Memory B cell (primary cell): ENCODE measurements at regions not wholly inside any gene's neighbourhood (a gene's known extent, or its start where the extent isn't known, plus 50 kb on each side); places are given as distances from the start of the nearest gene placed in this dataset.
"Not testable (repeated sequence)": the region's sequence is repeated elsewhere in the genome, so short reads cannot be mapped to it uniquely, and the experiment has no call there.

Source experiments
- ATAC-seq: fragments of 150-1000 bp; cut with Tn5 transposase; 2 replicates; pipeline ENCODE4 v1.10.0; 2021; ENCODE audit warnings: low read depth, mild to moderate bottlenecking, moderate library complexity
- DNase-seq, 2 donors: peaks; one replicate each; pipeline ENCODE4 v3.0.0; 2022; ENCODE audit warnings: low spot score in 2 of 2
- H3K27ac Mint-ChIP-seq: one replicate; pipeline ENCODE4 v1.8.0; 2022; ENCODE audit warnings: mild to moderate bottlenecking, moderate library complexity, mixed read lengths
- H3K27me3 Mint-ChIP-seq: one replicate; pipeline ENCODE4 v1.8.0; 2022; ENCODE audit warnings: mixed read lengths
- H3K36me3 Mint-ChIP-seq: one replicate; pipeline ENCODE4 v1.8.0; 2022; ENCODE audit warnings: mild to moderate bottlenecking, mixed read lengths
- H3K4me1 Mint-ChIP-seq: one replicate; pipeline ENCODE4 v1.8.0; 2022; ENCODE audit warnings: mixed read lengths
- H3K4me3 Mint-ChIP-seq: one replicate; pipeline ENCODE4 v1.8.0; 2022; ENCODE audit warnings: mild to moderate bottlenecking, moderate library complexity, mixed read lengths
- H3K9me3 Mint-ChIP-seq: one replicate; pipeline ENCODE4 v1.8.0; 2022; ENCODE audit warnings: mixed read lengths

GRCh38 chr6:11890209-11890608, 111.6 kb upstream of the ADTRP start:
- DNase-seq (no peak), ATAC-seq (no peak)
- Mint-ChIP-seq H3K9me3 (peaks cover 1% of the 10 kb centered on the region), H3K36me3 (peaks cover 2% of the 10 kb centered on the region), H3K4me1 (no peaks in the 10 kb centered on the region), H3K27ac (no peak overlapping the region), H3K27me3 (peaks cover 1% of the 10 kb centered on the region), H3K4me3 (no peak overlapping the region)

DNA sequence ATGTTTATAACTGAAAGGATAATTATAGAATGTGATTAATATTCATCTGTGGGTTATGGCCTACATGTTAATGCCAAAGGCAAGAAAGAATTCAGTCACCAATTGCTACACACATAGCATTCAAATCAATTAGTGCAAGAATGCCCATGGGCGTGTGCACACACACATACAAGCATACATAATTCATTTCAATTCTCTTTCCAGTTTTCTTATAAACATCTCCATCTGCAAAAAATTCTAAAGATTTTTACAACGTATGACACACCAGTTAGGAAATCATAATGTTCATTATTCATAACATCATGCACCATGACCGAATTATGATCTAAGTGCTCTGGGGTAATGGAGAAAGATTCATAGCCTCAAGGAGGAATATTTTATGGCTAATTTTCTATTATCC, 111.0 kb upstream of the ADTRP start:
- ATAC-seq (no peak), DNase-seq (no peak)
- no peak overlapping the region for H3K4me3 Mint-ChIP-seq
- H3K36me3 Mint-ChIP-seq: peaks cover 2% of the 10 kb centered on the region
- no peaks in the 10 kb centered on the region for H3K4me1 Mint-ChIP-seq
- peaks cover 1% of the 10 kb centered on the region for H3K27me3 Mint-ChIP-seq
- no peak overlapping the region for H3K27ac Mint-ChIP-seq
- peaks cover 1% of the 10 kb centered on the region for H3K9me3 Mint-ChIP-seq

DNA sequence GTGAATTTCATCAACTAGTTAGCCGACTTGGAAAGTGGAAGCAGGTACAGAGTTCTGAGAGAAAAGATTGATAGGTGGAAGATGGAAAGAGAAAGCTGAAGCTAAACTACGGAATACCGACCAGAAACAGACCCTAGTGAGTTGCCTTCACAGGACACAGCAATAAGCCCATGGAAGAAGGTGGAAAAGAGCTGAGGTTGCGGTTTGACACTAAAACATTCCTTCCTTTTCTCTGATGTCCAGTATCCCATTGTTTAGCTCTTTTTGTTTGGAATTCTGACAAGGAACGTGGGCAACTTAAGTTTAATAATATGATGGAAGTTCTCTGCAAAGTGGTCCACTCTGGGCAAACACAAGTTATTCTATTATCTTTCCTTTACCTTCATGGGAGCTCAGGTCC, 110.1 kb upstream of the ADTRP start:
- ATAC-seq: no peak
- H3K27ac Mint-ChIP-seq: no peak overlapping the region
- H3K4me3 Mint-ChIP-seq: no peak overlapping the region
- peaks cover 1% of the 10 kb centered on the region for H3K9me3 Mint-ChIP-seq
- peaks cover 2% of the 10 kb centered on the region for H3K36me3 Mint-ChIP-seq
- H3K27me3 Mint-ChIP-seq: peaks cover 1% of the 10 kb centered on the region
- no peak for DNase-seq
- no peaks in the 10 kb centered on the region for H3K4me1 Mint-ChIP-seq

- no peak for DNase-seq
- H3K9me3 Mint-ChIP-seq: peaks cover 4% of the 10 kb centered on the region
- H3K36me3 Mint-ChIP-seq: peaks cover 6% of the 10 kb centered on the region
- ATAC-seq: no peak
- no peak overlapping the region for H3K27ac Mint-ChIP-seq
- H3K4me1 Mint-ChIP-seq: no peaks in the 10 kb centered on the region
- H3K4me3 Mint-ChIP-seq: no peak overlapping the region
- H3K27me3 Mint-ChIP-seq: no peaks in the 10 kb centered on the region
Measured at GRCh38 chr6:11885159-11885558, 106.6 kb upstream of the ADTRP start.

DNA sequence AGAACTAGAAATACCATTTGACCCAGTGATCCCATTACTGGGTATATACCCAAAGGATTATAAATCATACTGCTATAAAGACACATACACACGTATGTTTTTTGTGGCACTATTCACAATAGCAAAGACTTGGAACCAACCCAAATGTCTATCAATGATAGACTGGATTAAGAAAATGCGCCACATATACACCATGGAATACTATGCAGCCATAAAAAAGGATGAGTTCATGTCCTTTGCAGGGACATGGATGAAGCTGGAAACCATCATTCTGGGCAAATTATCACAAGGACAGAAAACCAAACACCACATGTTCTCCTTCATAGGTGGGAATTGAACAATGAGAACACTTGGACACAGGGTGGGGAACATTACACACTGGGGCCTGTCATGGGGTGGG, 104.9 kb upstream of the ADTRP start:
- not testable (repeated sequence) for H3K4me1 Mint-ChIP-seq, H3K9me3 Mint-ChIP-seq, H3K27me3 Mint-ChIP-seq, ATAC-seq, H3K27ac Mint-ChIP-seq, H3K36me3 Mint-ChIP-seq, DNase-seq, H3K4me3 Mint-ChIP-seq

DNA sequence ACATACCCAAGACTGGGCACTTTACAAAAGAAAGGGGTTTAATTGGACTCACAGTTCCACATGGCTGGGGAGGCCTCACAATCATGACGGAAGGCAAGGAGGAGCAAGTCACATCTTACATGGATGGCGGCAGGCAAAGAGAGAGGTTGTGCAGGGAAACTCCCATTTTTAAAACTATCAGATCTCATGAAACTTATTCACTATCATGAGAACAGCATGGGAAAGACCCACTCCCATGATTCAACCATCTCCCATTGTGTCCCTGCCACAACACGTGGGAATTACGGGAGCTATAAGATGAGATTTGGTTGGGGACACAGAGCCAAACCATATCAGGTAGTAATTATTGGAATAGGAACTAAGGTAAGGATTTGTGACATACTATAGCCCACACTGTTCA, 101.6 kb upstream of the ADTRP start:
- H3K9me3 Mint-ChIP-seq, H3K27ac Mint-ChIP-seq, H3K36me3 Mint-ChIP-seq, H3K4me3 Mint-ChIP-seq, H3K27me3 Mint-ChIP-seq, DNase-seq, ATAC-seq: not testable (repeated sequence)
- H3K4me1 Mint-ChIP-seq: peaks cover 17% of the 10 kb centered on the region

DNA sequence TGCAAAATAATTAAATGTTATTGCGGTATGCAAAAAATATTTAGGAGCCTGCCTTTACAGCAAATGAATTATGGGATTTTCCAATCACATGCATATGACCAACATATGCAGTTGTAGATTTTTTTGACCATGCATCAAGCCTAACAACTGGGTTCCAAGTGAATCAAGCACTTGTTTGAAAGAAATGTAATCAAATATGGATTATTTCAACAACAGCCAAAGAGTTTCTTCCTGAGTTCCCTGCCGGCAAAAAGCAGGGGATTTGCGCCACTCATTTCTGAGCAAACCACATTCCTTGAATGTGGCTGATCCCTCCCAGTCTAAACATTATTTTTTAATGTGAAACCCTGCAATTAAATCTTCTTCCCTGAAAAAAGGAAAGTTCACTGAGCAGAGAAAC, 100.1 kb upstream of the ADTRP start:
- Mint-ChIP-seq H3K4me1 (peaks cover 17% of the 10 kb centered on the region), H3K27me3 (peaks cover 3% of the 10 kb centered on the region), H3K36me3 (peaks cover 8% of the 10 kb centered on the region), H3K4me3 (no peak overlapping the region), H3K9me3 (peaks cover 4% of the 10 kb centered on the region), H3K27ac (peak overlapping the region; percentile 32)
- ATAC-seq: no peak
- DNase-seq: no peak

- peaks cover 3% of the 10 kb centered on the region for H3K27me3 Mint-ChIP-seq
- no peak for DNase-seq
- no peak for ATAC-seq
- peaks cover 17% of the 10 kb centered on the region for H3K4me1 Mint-ChIP-seq
- H3K36me3 Mint-ChIP-seq: peaks cover 8% of the 10 kb centered on the region
- no peak overlapping the region for H3K4me3 Mint-ChIP-seq
- H3K9me3 Mint-ChIP-seq: peaks cover 4% of the 10 kb centered on the region
- H3K27ac Mint-ChIP-seq: peak overlapping the region; percentile 90
Measured at GRCh38 chr6:11878029-11878428, 99.4 kb upstream of the ADTRP start.

- DNase-seq (peak; percentile 34 to 59), ATAC-seq (peak; percentile 88)
- Mint-ChIP-seq H3K9me3 (peaks cover 4% of the 10 kb centered on the region), H3K4me3 (peak overlapping the region; percentile 73), H3K27me3 (peaks cover 3% of the 10 kb centered on the region), H3K36me3 (peaks cover 5% of the 10 kb centered on the region), H3K4me1 (peaks cover 17% of the 10 kb centered on the region), H3K27ac (peak overlapping the region; percentile 90)
Measured at GRCh38 chr6:11876934-11877433, 98.4 kb upstream of the ADTRP start.

DNA sequence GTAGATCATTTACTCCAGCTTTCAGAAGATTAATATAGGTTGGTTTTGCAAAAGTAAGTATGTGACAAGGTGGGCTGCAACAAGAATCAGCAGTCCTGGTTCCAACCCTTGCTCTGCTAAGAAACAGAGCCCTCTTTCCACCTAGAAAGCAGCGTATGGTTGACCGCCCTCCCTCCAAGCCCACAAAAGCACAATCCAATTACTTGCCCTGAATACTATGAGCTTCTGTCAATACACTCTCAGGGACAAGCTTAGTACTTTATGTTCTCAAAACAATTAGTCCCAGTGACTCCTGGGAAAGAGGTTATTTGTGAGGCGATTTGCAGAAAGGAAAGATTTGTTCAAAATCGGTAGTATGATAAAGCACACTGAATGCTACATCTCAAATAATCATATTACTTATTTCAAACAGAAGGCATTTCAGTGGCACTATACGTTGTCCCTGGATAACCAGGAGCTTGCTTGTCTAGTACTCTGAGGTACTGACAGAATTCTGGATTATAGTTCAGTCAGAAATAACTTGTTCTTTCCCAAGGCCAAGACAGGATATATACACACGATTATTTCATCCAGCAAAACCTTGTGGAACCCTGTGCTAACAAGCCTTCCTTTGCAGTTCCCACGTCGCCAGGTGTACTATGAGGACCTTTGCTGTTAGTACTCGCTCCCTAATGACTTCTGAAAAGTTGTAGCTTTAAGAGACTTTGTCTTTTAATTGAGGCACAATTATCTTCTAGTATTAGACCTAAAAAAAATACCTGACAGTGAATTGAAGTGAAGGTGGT, 96.9 kb upstream of the ADTRP start:
- peak overlapping the region; percentile 90 for H3K27ac Mint-ChIP-seq
- peaks cover 4% of the 10 kb centered on the region for H3K9me3 Mint-ChIP-seq
- H3K36me3 Mint-ChIP-seq: peaks cover 4% of the 10 kb centered on the region
- ATAC-seq (no peak), DNase-seq (no peak)
- H3K4me3 Mint-ChIP-seq: peak overlapping the region; percentile 62
- H3K4me1 Mint-ChIP-seq: peaks cover 20% of the 10 kb centered on the region
- H3K27me3 Mint-ChIP-seq: peaks cover 5% of the 10 kb centered on the region

- Mint-ChIP-seq H3K4me1 (peaks cover 2% of the 10 kb centered on the region), H3K27me3 (peaks cover 6% of the 10 kb centered on the region)
- ATAC-seq: no peak
Measured at GRCh38 chr6:11869672-11870340, 91.2 kb upstream of the ADTRP start.

DNA sequence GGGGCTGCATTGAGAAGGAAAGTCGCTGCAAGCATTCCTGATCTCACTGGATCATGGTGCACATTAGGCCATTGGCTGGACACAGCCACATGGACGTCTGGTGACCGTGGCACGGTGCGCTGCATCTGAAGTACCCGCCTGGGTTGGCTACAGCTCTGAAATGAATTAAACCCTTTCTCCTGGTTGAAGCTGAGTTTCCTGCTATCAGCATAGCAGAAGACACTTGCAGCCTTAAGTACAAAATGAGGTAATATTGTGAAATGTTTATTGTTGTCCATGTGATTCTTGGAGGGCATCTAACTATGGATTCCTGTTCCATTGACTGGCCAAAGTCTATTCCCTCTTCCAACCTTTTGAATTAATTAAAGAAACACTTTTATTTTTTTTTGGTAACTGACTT, 89.8 kb upstream of the ADTRP start:
- peaks cover 2% of the 10 kb centered on the region for H3K36me3 Mint-ChIP-seq
- H3K4me3 Mint-ChIP-seq: no peak overlapping the region
- H3K27me3 Mint-ChIP-seq: peaks cover 3% of the 10 kb centered on the region
- DNase-seq (no peak), ATAC-seq (no peak)
- peaks cover 2% of the 10 kb centered on the region for H3K4me1 Mint-ChIP-seq
- H3K9me3 Mint-ChIP-seq: peaks cover 3% of the 10 kb centered on the region
- H3K27ac Mint-ChIP-seq: no peak overlapping the region

More at GRCh38 chr6:11869672-11870340, 91.2 kb upstream of the ADTRP start:
- Mint-ChIP-seq H3K27ac (no peak overlapping the region), H3K4me3 (no peak overlapping the region), H3K36me3 (peaks cover 2% of the 10 kb centered on the region), H3K9me3 (peaks cover 2% of the 10 kb centered on the region)
- no peak for DNase-seq

DNA sequence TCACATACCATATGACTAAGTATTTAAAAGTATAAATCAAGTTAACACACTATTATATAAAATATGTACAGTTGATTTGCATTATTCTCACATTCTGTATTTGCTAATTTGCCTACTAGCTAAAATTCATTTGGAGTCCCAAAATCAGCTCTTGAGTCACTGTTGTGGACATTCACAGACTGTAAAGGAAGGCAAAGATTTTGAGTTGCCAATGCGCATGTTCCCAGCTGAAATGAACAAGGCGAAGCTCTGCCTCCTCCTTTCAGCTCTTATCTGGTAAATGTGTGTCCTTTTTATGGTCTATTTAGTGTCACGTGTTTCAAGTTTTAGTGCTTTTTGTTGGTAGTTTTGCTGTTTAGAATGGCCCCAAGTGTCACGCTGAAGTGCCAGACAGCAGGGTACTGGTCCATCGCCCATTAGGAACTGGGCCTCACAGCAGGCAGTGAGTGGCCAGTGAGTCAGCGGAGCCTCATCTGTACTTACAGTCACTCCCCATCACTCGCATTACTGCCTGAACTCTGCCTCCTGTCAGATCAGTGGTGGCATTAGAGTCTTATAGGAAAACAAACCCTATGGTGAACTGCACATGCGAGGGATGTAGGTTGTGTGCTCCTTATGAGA, 87.2 kb upstream of the ADTRP start:
- DNase-seq (no peak), ATAC-seq (no peak)
- Mint-ChIP-seq H3K9me3 (peaks cover 1% of the 10 kb centered on the region), H3K27me3 (peaks cover 1% of the 10 kb centered on the region), H3K4me1 (no peaks in the 10 kb centered on the region), H3K4me3 (no peak overlapping the region), H3K27ac (no peak overlapping the region), H3K36me3 (no peaks in the 10 kb centered on the region)

DNA sequence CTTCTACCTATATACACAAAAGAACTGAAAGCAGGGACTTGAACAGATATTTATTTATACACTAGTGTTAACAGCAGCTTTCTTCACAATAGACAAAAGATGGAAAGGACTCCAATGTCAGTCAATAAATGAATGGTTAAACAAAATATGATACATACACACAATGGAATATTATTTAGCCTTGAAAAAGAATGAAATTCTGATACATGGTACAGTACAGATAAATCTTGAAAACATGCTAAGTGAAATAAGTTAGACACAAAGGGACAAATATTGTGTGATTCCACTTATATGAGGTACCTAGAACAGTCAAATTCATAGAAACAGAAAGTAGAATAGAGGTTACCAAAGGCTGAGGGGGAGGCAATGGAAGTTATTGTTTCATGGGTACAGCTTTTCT, 79.8 kb upstream of the ADTRP start:
- no peaks in the 10 kb centered on the region for H3K36me3 Mint-ChIP-seq
- no peak overlapping the region for H3K27ac Mint-ChIP-seq
- ATAC-seq (no peak), DNase-seq (no peak)
- peaks cover 2% of the 10 kb centered on the region for H3K9me3 Mint-ChIP-seq
- no peaks in the 10 kb centered on the region for H3K4me1 Mint-ChIP-seq
- H3K4me3 Mint-ChIP-seq: no peak overlapping the region
- H3K27me3 Mint-ChIP-seq: no peaks in the 10 kb centered on the region
